ENCODE measurements at regions not wholly inside any gene's neighbourhood (a gene's known extent, or its start where the extent isn't known, plus 50 kb on each side); places are given as distances from the start of the nearest gene placed in this dataset.
A peak's percentile ranks its signal among the peaks of the same experiment; 100 is the strongest.
"Not testable (repeated sequence)": the region's sequence is repeated elsewhere in the genome, so short reads cannot be mapped to it uniquely, and the experiment has no call there.

GRCh38 chr2:118791483-118791882 is 56.0 kb downstream of the EN1 start:
- DNase-seq, result no peak

GRCh38 chr2:118786746-118787145 is 60.7 kb downstream of the EN1 start:
- DNase-seq, result no peak

GRCh38 chr2:118784860-118785259 is 62.6 kb downstream of the EN1 start:
- DNase-seq, result no peak

- no peak for DNase-seq
Measured at GRCh38 chr2:118779362-118779761, 68.1 kb downstream of the EN1 start.

- DNase-seq, result peak in 1 of 2 donors; percentile 2
Measured at GRCh38 chr2:118774458-118775133, 72.9 kb downstream of the EN1 start.

- no peak for DNase-seq
Measured at GRCh38 chr2:118773826-118774225, 73.6 kb downstream of the EN1 start.

- no peak for DNase-seq
Measured at GRCh38 chr2:118772487-118773200, 74.8 kb downstream of the EN1 start.

- DNase-seq, result no peak
Measured at GRCh38 chr2:118769707-118770400, 77.6 kb downstream of the EN1 start.

- DNase-seq, result no peak
Measured at GRCh38 chr2:118766871-118767270, 80.6 kb downstream of the EN1 start.

GRCh38 chr2:118764855-118765254 is 82.6 kb downstream of the EN1 start:
- no peak for DNase-seq

- DNase-seq, result no peak
Measured at GRCh38 chr2:118763797-118764196, 83.7 kb downstream of the EN1 start.

- DNase-seq, result no peak
Measured at GRCh38 chr2:118762290-118762689, 85.2 kb downstream of the EN1 start.

- no peak for DNase-seq
Measured at GRCh38 chr2:118761771-118762170, 85.7 kb downstream of the EN1 start.

GRCh38 chr2:118755901-118756300 is 91.5 kb downstream of the EN1 start:
- no peak for DNase-seq

- DNase-seq, result no peak
Measured at GRCh38 chr2:118755384-118755783, 92.1 kb downstream of the EN1 start.

- no peak for DNase-seq
Measured at GRCh38 chr2:118752762-118753429, 94.6 kb downstream of the EN1 start.

- DNase-seq, result no peak
Measured at GRCh38 chr2:118750959-118751565, 96.4 kb downstream of the EN1 start.

GRCh38 chr2:118748245-118748885 is 99.1 kb downstream of the EN1 start:
- no peak for DNase-seq

GRCh38 chr2:118747637-118748036 is 99.8 kb downstream of the EN1 start:
- DNase-seq, result no peak

- no peak for DNase-seq
Measured at GRCh38 chr2:118747066-118747465, 100.4 kb downstream of the EN1 start.

- not testable (repeated sequence) for DNase-seq
Measured at GRCh38 chr2:118744682-118745181, 102.7 kb downstream of the EN1 start.

Data from activated CD4-positive, alpha-beta T cell treated with anti-CD3 and anti-CD28 coated beads for 4 hours (primary cell).